IPS-18c (cell line): ENCODE measurements at regions not wholly inside any gene's neighbourhood (a gene's known extent, or its start where the extent isn't known, plus 50 kb on each side); places are given as distances from the start of the nearest gene placed in this dataset.

ENCODE experiments used
- H3K4me3 ChIP-seq: 2 replicates; pipeline ENCODE4 v1.7.0; 2013; ENCODE audit warnings: low read depth, mild to moderate bottlenecking, low read length, moderate library complexity; ENCODE audit not compliant: insufficient read depth
- H3K9me3 ChIP-seq: one replicate; pipeline ENCODE4 v1.6.1; 2013; ENCODE audit warnings: mild to moderate bottlenecking, low read length, moderate library complexity; ENCODE audit not compliant: control insufficient read depth, insufficient read depth

GRCh38 chr4:164442180-164442579 lies 311.8 kb upstream of the SMIM31 start:
- no peaks in the 10 kb centered on the region for H3K9me3 ChIP-seq
- no peak overlapping the region for H3K4me3 ChIP-seq

GRCh38 chr4:164446516-164446915 lies 307.4 kb upstream of the SMIM31 start:
- Histone ChIP-seq H3K4me3 (no peak overlapping the region), H3K9me3 (no peaks in the 10 kb centered on the region)

- Histone ChIP-seq H3K9me3 (peaks cover 2% of the 10 kb centered on the region), H3K4me3 (no peak overlapping the region)
These were observed 292.0 kb upstream of the SMIM31 start for GRCh38 chr4:164461901-164462300.

- peaks cover 2% of the 10 kb centered on the region for H3K9me3 ChIP-seq
- H3K4me3 ChIP-seq, result no peak overlapping the region
These were observed 291.5 kb upstream of the SMIM31 start for GRCh38 chr4:164462471-164462870.

GRCh38 chr4:164464313-164464712 lies 289.6 kb upstream of the SMIM31 start:
- H3K4me3 ChIP-seq, result no peak overlapping the region
- H3K9me3 ChIP-seq, result peaks cover 2% of the 10 kb centered on the region

- H3K9me3 ChIP-seq, result no peaks in the 10 kb centered on the region
- H3K4me3 ChIP-seq, result no peak overlapping the region
These were observed 286.4 kb upstream of the SMIM31 start for GRCh38 chr4:164467493-164467892.

GRCh38 chr4:164481306-164482091 lies 272.4 kb upstream of the SMIM31 start:
- H3K9me3 ChIP-seq, result no peaks in the 10 kb centered on the region
- no peak overlapping the region for H3K4me3 ChIP-seq

GRCh38 chr4:164482092-164482404 lies 271.9 kb upstream of the SMIM31 start:
- Histone ChIP-seq H3K9me3 (no peaks in the 10 kb centered on the region), H3K4me3 (no peak overlapping the region)

GRCh38 chr4:164482758-164483157 lies 271.2 kb upstream of the SMIM31 start:
- H3K4me3 ChIP-seq, result no peak overlapping the region
- no peaks in the 10 kb centered on the region for H3K9me3 ChIP-seq

GRCh38 chr4:164483711-164484110 lies 270.2 kb upstream of the SMIM31 start:
- no peaks in the 10 kb centered on the region for H3K9me3 ChIP-seq
- no peak overlapping the region for H3K4me3 ChIP-seq

GRCh38 chr4:164484551-164484950 lies 269.4 kb upstream of the SMIM31 start:
- no peak overlapping the region for H3K4me3 ChIP-seq
- H3K9me3 ChIP-seq, result no peaks in the 10 kb centered on the region

- no peaks in the 10 kb centered on the region for H3K9me3 ChIP-seq
- H3K4me3 ChIP-seq, result no peak overlapping the region
These were observed 268.8 kb upstream of the SMIM31 start for GRCh38 chr4:164485136-164485535.

GRCh38 chr4:164488114-164488513 lies 265.8 kb upstream of the SMIM31 start:
- no peaks in the 10 kb centered on the region for H3K9me3 ChIP-seq
- H3K4me3 ChIP-seq, result no peak overlapping the region

GRCh38 chr4:164501074-164501473 lies 252.9 kb upstream of the SMIM31 start:
- Histone ChIP-seq H3K9me3 (no peaks in the 10 kb centered on the region), H3K4me3 (no peak overlapping the region)

- Histone ChIP-seq H3K4me3 (no peak overlapping the region), H3K9me3 (no peaks in the 10 kb centered on the region)
These were observed 250.1 kb upstream of the SMIM31 start for GRCh38 chr4:164503874-164504273.

- Histone ChIP-seq H3K9me3 (no peaks in the 10 kb centered on the region), H3K4me3 (no peak overlapping the region)
These were observed 245.8 kb upstream of the SMIM31 start for GRCh38 chr4:164508097-164508496.

GRCh38 chr4:164508771-164509170 lies 245.2 kb upstream of the SMIM31 start:
- no peaks in the 10 kb centered on the region for H3K9me3 ChIP-seq
- H3K4me3 ChIP-seq, result no peak overlapping the region

- Histone ChIP-seq H3K4me3 (no peak overlapping the region), H3K9me3 (no peaks in the 10 kb centered on the region)
These were observed 244.0 kb upstream of the SMIM31 start for GRCh38 chr4:164509951-164510350.

GRCh38 chr4:164512124-164512523 lies 241.8 kb upstream of the SMIM31 start:
- no peak overlapping the region for H3K4me3 ChIP-seq
- no peaks in the 10 kb centered on the region for H3K9me3 ChIP-seq
